ENCODE measurements at regions not wholly inside any gene's neighbourhood (a gene's known extent, or its start where the extent isn't known, plus 50 kb on each side); places are given as distances from the start of the nearest gene placed in this dataset.

- no peak for DNase-seq (ENCODE audit: low spot score)
These were observed 49.8 kb downstream of the PLCE1 start for GRCh38 chr10:94043431-94043990.

GRCh38 chr10:94046098-94046497 is 52.4 kb downstream of the PLCE1 start:
- DNase-seq (ENCODE audit: low spot score) = no peak

GRCh38 chr10:94047293-94047692 is 53.6 kb downstream of the PLCE1 start:
- no peak for DNase-seq (ENCODE audit: low spot score)

GRCh38 chr10:94049911-94050310 is 56.2 kb downstream of the PLCE1 start:
- no peak for DNase-seq (ENCODE audit: low spot score)

GRCh38 chr10:94052281-94052680 is 58.5 kb downstream of the PLCE1 start:
- DNase-seq (ENCODE audit: low spot score) = no peak

GRCh38 chr10:94052866-94053791 is 59.4 kb downstream of the PLCE1 start:
- DNase-seq (ENCODE audit: low spot score) = no peak

- DNase-seq (ENCODE audit: low spot score) = no peak
These were observed 65.6 kb downstream of the PLCE1 start for GRCh38 chr10:94059178-94059883.

GRCh38 chr10:94061026-94061425 is 67.3 kb downstream of the PLCE1 start:
- no peak for DNase-seq (ENCODE audit: low spot score)

GRCh38 chr10:94062611-94063010 is 68.9 kb downstream of the PLCE1 start:
- no peak for DNase-seq (ENCODE audit: low spot score)

- DNase-seq (ENCODE audit: low spot score) = no peak
These were observed 71.6 kb downstream of the PLCE1 start for GRCh38 chr10:94065362-94065761.

- DNase-seq (ENCODE audit: low spot score) = no peak
These were observed 72.1 kb downstream of the PLCE1 start for GRCh38 chr10:94065787-94066186.

- DNase-seq (ENCODE audit: low spot score) = no peak
These were observed 72.7 kb downstream of the PLCE1 start for GRCh38 chr10:94066411-94066810.

GRCh38 chr10:94069884-94070283 is 76.2 kb downstream of the PLCE1 start:
- DNase-seq (ENCODE audit: low spot score) = no peak

GRCh38 chr10:94074462-94074861 is 80.7 kb downstream of the PLCE1 start:
- DNase-seq (ENCODE audit: low spot score) = no peak

- DNase-seq (ENCODE audit: low spot score) = no peak
These were observed 81.8 kb downstream of the PLCE1 start for GRCh38 chr10:94075506-94075905.

- no peak for DNase-seq (ENCODE audit: low spot score)
These were observed 82.7 kb downstream of the PLCE1 start for GRCh38 chr10:94076325-94076841.

GRCh38 chr10:94077042-94077441 is 83.3 kb downstream of the PLCE1 start:
- DNase-seq (ENCODE audit: low spot score) = no peak

- no peak for DNase-seq (ENCODE audit: low spot score)
These were observed 86.4 kb downstream of the PLCE1 start for GRCh38 chr10:94080108-94080507.

GRCh38 chr10:94083662-94084265 is 90.0 kb downstream of the PLCE1 start:
- no peak for DNase-seq (ENCODE audit: low spot score)

GRCh38 chr10:94084344-94084743 is 90.6 kb downstream of the PLCE1 start:
- no peak for DNase-seq (ENCODE audit: low spot score)

GRCh38 chr10:94085288-94085687 is 91.6 kb downstream of the PLCE1 start:
- no peak for DNase-seq (ENCODE audit: low spot score)

GRCh38 chr10:94085766-94086437 is 92.2 kb downstream of the PLCE1 start:
- DNase-seq (ENCODE audit: low spot score) = no peak

Measured in CD4-positive, alpha-beta T cell treated with Interleukin-15 for 4 hours (primary cell).